HEK293T (cell line): ENCODE measurements at regions not wholly inside any gene's neighbourhood (a gene's known extent, or its start where the extent isn't known, plus 50 kb on each side); places are given as distances from the start of the nearest gene placed in this dataset.

Source experiments
- SP1 ChIP-seq: fragments of 450-650 bp; IDR thresholded peaks from 2 replicates; pipeline ENCODE4 v1.6.1; 2017
- ZNF384 ChIP-seq: fragments of 450-650 bp; IDR thresholded peaks from 2 replicates; pipeline ENCODE4 v1.6.1; 2016

GRCh38 chr19:29399804-29400203, 126.0 kb upstream of the VSTM2B start:
- TF ChIP-seq SP1: no peak
- TF ChIP-seq ZNF384: no peak
